MCF 10A (cell line): ENCODE measurements at regions not wholly inside any gene's neighbourhood (a gene's known extent, or its start where the extent isn't known, plus 50 kb on each side); places are given as distances from the start of the nearest gene placed in this dataset.
"Not testable (repeated sequence)": the region's sequence is repeated elsewhere in the genome, so short reads cannot be mapped to it uniquely, and the experiment has no call there.

Experiments used
- BruUV-seq: library from RNA; stranded (reverse); fragments of 400-500 nt; replicated peaks from 2 replicates; lab custom pipeline; 2021; lab: Mats Ljungman, UMichigan
- CTCF ChIA-PET: fragments of 300-600 bp; sonication (Branson Sonifier 250); formaldehyde crosslinking; extraction: SDS; loops from one replicate; lab custom pipeline; 2021; ENCODE audit warnings: antibody characterized with exemption, inconsistent platforms; lab: Yijun Ruan, JAX
- POLR2A ChIA-PET: fragments of 300-600, 350-650 bp; sonication (Branson Sonifier 250); formaldehyde crosslinking; extraction: SDS; loops from one replicate; lab custom pipeline; 2020; ENCODE audit warnings: antibody characterized with exemption, inconsistent platforms; lab: Yijun Ruan, JAX
- DNase-seq: peaks from one replicate; pipeline ENCODE4 v3.0.0-alpha.2; 2018; ENCODE audit not compliant: unreplicated experiment
- H3K27ac Mint-ChIP-seq: one replicate; pipeline ENCODE4 v1.8.0; 2022; ENCODE audit warnings: mild to moderate bottlenecking, low read depth, mixed read lengths; ENCODE audit not compliant: unreplicated experiment
- H3K27me3 Mint-ChIP-seq: one replicate; pipeline ENCODE4 v1.8.0; 2022; ENCODE audit warnings: mixed read lengths; ENCODE audit not compliant: insufficient read depth, unreplicated experiment
- H3K36me3 Mint-ChIP-seq: one replicate; pipeline ENCODE4 v1.8.0; 2022; ENCODE audit warnings: mild to moderate bottlenecking, moderate library complexity, mixed read lengths; ENCODE audit not compliant: insufficient read depth, unreplicated experiment
- H3K4me1 Mint-ChIP-seq: one replicate; pipeline ENCODE4 v1.8.0; 2022; ENCODE audit warnings: mixed read lengths; ENCODE audit not compliant: insufficient read depth, unreplicated experiment
- H3K4me3 Mint-ChIP-seq: one replicate; pipeline ENCODE4 v1.8.0; 2022; ENCODE audit warnings: mild to moderate bottlenecking, moderate library complexity, mixed read lengths; ENCODE audit not compliant: unreplicated experiment
- H3K9me3 Mint-ChIP-seq: one replicate; pipeline ENCODE4 v1.8.0; 2022; ENCODE audit warnings: mixed read lengths; ENCODE audit not compliant: unreplicated experiment
- intact Hi-C: fragments of 100-400 bp; cut with micrococcal nuclease; formaldehyde crosslinking; loops from 2 replicates; pipeline ENCODE4 v1.14.1; 2022
- TF ChIP-seq, protein P1 (sequence below): fragments of 200-600 bp; IDR thresholded peaks from one replicate; pipeline ENCODE4 v1.8.0; 2022; ENCODE audit warnings: antibody characterized with exemption, mild to moderate bottlenecking; ENCODE audit not compliant: unreplicated experiment

DNA sequence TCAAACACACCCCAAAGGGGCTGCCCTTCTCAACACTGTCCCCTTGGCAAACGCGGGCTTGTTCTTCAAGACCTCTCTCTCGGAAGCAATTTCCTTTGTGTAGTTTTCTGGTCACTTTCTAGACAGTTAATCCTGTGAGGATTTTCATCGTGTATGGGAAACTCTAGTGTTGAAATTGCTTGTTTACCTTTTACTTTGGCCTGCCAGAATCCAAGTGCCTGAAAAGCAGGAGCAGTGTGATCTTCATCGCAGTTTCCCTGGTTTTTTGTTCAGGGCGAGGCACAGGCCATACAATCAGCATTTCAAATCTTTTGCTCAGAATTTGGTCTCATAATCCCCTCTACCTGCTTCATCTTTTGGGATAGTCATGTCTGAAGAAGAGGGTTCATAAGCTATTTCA lies 115.7 kb upstream of the C9orf72 start:
- POLR2A ChIA-PET = no interaction called here
- Mint-ChIP-seq H3K4me3 (no peak overlapping the region), H3K36me3 (no peaks in the 10 kb centered on the region), H3K9me3 (no peaks in the 10 kb centered on the region), H3K4me1 (no peaks in the 10 kb centered on the region), H3K27ac (no peak overlapping the region), H3K27me3 (peaks cover 7% of the 10 kb centered on the region)
- TF ChIP-seq, protein P1, sequence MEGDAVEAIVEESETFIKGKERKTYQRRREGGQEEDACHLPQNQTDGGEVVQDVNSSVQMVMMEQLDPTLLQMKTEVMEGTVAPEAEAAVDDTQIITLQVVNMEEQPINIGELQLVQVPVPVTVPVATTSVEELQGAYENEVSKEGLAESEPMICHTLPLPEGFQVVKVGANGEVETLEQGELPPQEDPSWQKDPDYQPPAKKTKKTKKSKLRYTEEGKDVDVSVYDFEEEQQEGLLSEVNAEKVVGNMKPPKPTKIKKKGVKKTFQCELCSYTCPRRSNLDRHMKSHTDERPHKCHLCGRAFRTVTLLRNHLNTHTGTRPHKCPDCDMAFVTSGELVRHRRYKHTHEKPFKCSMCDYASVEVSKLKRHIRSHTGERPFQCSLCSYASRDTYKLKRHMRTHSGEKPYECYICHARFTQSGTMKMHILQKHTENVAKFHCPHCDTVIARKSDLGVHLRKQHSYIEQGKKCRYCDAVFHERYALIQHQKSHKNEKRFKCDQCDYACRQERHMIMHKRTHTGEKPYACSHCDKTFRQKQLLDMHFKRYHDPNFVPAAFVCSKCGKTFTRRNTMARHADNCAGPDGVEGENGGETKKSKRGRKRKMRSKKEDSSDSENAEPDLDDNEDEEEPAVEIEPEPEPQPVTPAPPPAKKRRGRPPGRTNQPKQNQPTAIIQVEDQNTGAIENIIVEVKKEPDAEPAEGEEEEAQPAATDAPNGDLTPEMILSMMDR = no peak
- BruUV-seq = no TSS peak
- CTCF ChIA-PET = interaction anchor here (1.4 kb wide), 1 partner anchor 10 kb away, joined by 6 read pairs; no protein-coding TSS in a partner anchor
- no peak for DNase-seq
- intact Hi-C loops = no loop called here

DNA sequence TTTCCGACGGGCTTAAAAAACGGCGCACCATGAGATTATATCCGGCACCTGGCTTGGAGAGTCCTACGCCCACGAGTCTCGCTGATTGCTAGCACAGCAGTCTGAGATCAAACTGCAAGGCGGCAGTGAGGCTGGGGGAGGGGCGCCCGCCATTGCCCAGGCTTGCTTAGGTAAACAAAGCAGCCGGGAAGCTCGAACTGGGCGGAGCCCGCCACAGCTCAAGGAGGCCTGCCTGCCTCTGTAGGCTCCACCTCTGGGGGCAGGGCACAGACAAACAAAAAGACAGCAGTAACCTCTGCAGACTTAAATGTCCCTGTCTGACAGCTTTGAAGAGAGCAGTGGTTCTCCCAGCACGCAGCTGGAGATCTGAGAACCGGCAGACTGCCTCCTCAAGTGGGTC lies 117.5 kb upstream of the C9orf72 start:
- intact Hi-C loops, POLR2A ChIA-PET, H3K4me1 Mint-ChIP-seq, H3K4me3 Mint-ChIP-seq, H3K36me3 Mint-ChIP-seq, H3K27me3 Mint-ChIP-seq, DNase-seq, BruUV-seq, H3K27ac Mint-ChIP-seq, H3K9me3 Mint-ChIP-seq: not testable (repeated sequence)
- CTCF ChIA-PET = interaction anchor here (0.8 kb wide), 1 partner anchor 12 kb away, joined by 4 read pairs; no protein-coding TSS in a partner anchor

DNA sequence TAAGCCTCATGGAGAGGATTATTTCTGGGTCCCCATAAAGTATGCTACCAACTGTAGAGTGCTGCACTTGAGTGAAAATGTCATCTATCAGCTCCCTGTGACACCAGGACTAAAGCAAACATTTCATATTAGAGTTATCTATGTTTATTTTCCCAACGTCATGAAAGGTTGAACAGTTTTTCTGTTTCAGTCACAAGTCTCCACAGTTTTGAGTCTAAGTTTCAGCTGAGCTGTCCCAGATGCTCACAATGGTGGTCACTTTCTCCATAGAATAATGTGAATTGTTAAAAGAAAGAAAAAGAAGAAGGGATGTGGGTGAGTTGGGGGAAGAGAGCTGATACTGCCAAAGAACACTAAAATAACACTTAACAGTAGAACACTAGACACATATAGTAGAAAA lies 126.3 kb upstream of the C9orf72 start:
- Mint-ChIP-seq H3K27me3 (peaks cover 35% of the 10 kb centered on the region), H3K4me3 (no peak overlapping the region), H3K27ac (no peak overlapping the region), H3K4me1 (no peaks in the 10 kb centered on the region), H3K36me3 (no peaks in the 10 kb centered on the region), H3K9me3 (no peaks in the 10 kb centered on the region)
- TF ChIP-seq, protein P1 = no peak
- intact Hi-C loops = no loop called here
- DNase-seq = no peak
- BruUV-seq = no TSS peak
- ChIA-PET POLR2A (no interaction called here), CTCF (interaction anchor here (0.7 kb wide), 1 partner anchor 20 kb away, joined by 3 read pairs; no protein-coding TSS in a partner anchor)

DNA sequence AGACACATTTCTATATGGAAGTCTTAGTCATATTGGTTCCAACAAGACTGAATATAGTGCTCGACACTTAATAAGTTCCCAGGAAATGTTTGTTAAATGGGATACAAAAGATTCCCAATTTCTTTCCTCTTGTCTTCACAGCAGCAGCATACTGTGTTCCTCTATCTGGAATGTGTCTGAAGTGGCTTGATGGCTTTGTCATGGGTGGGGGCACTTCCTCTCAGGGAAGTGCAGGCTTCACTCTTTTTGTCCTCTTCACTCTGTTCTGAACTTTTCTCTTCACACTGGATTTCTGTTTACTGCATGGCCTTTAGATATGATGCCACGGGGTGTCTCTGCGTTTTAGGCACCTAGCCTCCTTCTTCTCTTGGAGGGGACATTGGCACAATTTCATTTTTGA lies 127.7 kb upstream of the C9orf72 start:
- Mint-ChIP-seq H3K27ac (no peak overlapping the region), H3K9me3 (no peaks in the 10 kb centered on the region), H3K27me3 (peaks cover 43% of the 10 kb centered on the region), H3K4me1 (no peaks in the 10 kb centered on the region), H3K4me3 (no peak overlapping the region), H3K36me3 (no peaks in the 10 kb centered on the region)
- intact Hi-C loops = no loop called here
- ChIA-PET CTCF (interaction anchor here (1.2 to 1.6 kb wide), 2 partner anchors 26 to 372 kb away, joined by 3 read pairs; no protein-coding TSS in a partner anchor), POLR2A (no interaction called here)
- BruUV-seq = no TSS peak
- DNase-seq = no peak
- TF ChIP-seq, protein P1 = no peak
